ENCODE measurements at regions not wholly inside any gene's neighbourhood (a gene's known extent, or its start where the extent isn't known, plus 50 kb on each side); places are given as distances from the start of the nearest gene placed in this dataset.

GRCh38 chr2:220107380-220107791, 480.0 kb downstream of the SLC4A3 start:
- H3K79me2 ChIP-seq (replicated peaks; ENCODE audit: insufficient read depth, low read length) = no peaks in the 10 kb centered on the region

GRCh38 chr2:220114443-220114842, 487.0 kb downstream of the SLC4A3 start:
- TF ChIP-seq MXI1 (conservative IDR thresholded peaks at IDR 0.05; ENCODE audit: poor library complexity, severe bottlenecking) = no peak
- Histone ChIP-seq H2AFZ (ENCODE audit: low read depth, low read length) (no peak overlapping the region), H3K27me3 (ENCODE audit: insufficient read depth, low read depth, low read length) (no peaks in the 10 kb centered on the region), H4K20me1 (ENCODE audit: insufficient read depth) (no peaks in the 10 kb centered on the region), H3K4me3 (ENCODE audit: low read length) (no peak overlapping the region), H3K9me2 (ENCODE audit: insufficient read depth, low read length) (no peaks in the 10 kb centered on the region), H3K9ac (ENCODE audit: low read length) (no peak overlapping the region), H3F3A (ENCODE audit: insufficient read depth, low read length, poor library complexity, severe bottlenecking) (no peaks in the 10 kb centered on the region), H3K36me3 (ENCODE audit: insufficient read depth, low read length) (no peaks in the 10 kb centered on the region), H3K79me2 (replicated peaks; ENCODE audit: insufficient read depth, low read length) (no peaks in the 10 kb centered on the region), H3K27ac (ENCODE audit: low read length) (no peak overlapping the region), H3K4me2 (ENCODE audit: low read length) (no peak overlapping the region), H3K9me3 (ENCODE audit: low read length) (peaks cover 6% of the 10 kb centered on the region)

More at GRCh38 chr2:220107380-220107791, 480.0 kb downstream of the SLC4A3 start:
- Histone ChIP-seq H3K9ac (ENCODE audit: low read length) (no peak overlapping the region), H3K4me3 (ENCODE audit: low read length) (no peak overlapping the region), H3K27ac (ENCODE audit: low read length) (no peak overlapping the region), H4K20me1 (ENCODE audit: insufficient read depth) (no peaks in the 10 kb centered on the region), H3K36me3 (ENCODE audit: insufficient read depth, low read length) (no peaks in the 10 kb centered on the region), H2AFZ (ENCODE audit: low read depth, low read length) (no peak overlapping the region), H3K9me2 (ENCODE audit: insufficient read depth, low read length) (no peaks in the 10 kb centered on the region), H3K9me3 (ENCODE audit: low read length) (no peaks in the 10 kb centered on the region), H3K4me2 (ENCODE audit: low read length) (no peak overlapping the region), H3K27me3 (ENCODE audit: insufficient read depth, low read depth, low read length) (no peaks in the 10 kb centered on the region), H3F3A (ENCODE audit: insufficient read depth, low read length, poor library complexity, severe bottlenecking) (no peaks in the 10 kb centered on the region)
- TF ChIP-seq POLR2AphosphoS5 (IDR thresholded peaks at IDR 0.05) = no peak
- no peak for TF ChIP-seq SMC3 (conservative IDR thresholded peaks at IDR 0.05; ENCODE audit: poor library complexity)
- no peak for TF ChIP-seq EZH2 (IDR thresholded peaks at IDR 0.05; ENCODE audit: borderline replicate concordance, insufficient read depth, low read length, poor library complexity, severe bottlenecking)
- no peak for TF ChIP-seq TAF1 (IDR thresholded peaks at IDR 0.05; ENCODE audit: low read depth)
- TF ChIP-seq CTCF (IDR thresholded peaks at IDR 0.05; ENCODE audit: poor library complexity, severe bottlenecking) = no peak
- TF ChIP-seq MXI1 (conservative IDR thresholded peaks at IDR 0.05; ENCODE audit: poor library complexity, severe bottlenecking) = no peak
- TF ChIP-seq EP300 (conservative IDR thresholded peaks at IDR 0.05; ENCODE audit: poor library complexity, severe bottlenecking) = no peak
- TF ChIP-seq RAD21 (conservative IDR thresholded peaks at IDR 0.05) = no peak

- H3K9me3 ChIP-seq (ENCODE audit: low read length) = peaks cover 6% of the 10 kb centered on the region
- H3K27me3 ChIP-seq (ENCODE audit: insufficient read depth, low read depth, low read length) = no peaks in the 10 kb centered on the region
- no peaks in the 10 kb centered on the region for H3K79me2 ChIP-seq (replicated peaks; ENCODE audit: insufficient read depth, low read length)
- no peaks in the 10 kb centered on the region for H3K9me2 ChIP-seq (ENCODE audit: insufficient read depth, low read length)
- H3K4me3 ChIP-seq (ENCODE audit: low read length) = no peak overlapping the region
- H3K27ac ChIP-seq (ENCODE audit: low read length) = no peak overlapping the region
- no peak for TF ChIP-seq CTCF (IDR thresholded peaks at IDR 0.05; ENCODE audit: poor library complexity, severe bottlenecking)
- no peak for TF ChIP-seq REST (IDR thresholded peaks at IDR 0.05; ENCODE audit: borderline replicate concordance)
- TF ChIP-seq TAF1 (IDR thresholded peaks at IDR 0.05; ENCODE audit: low read depth) = no peak
- TF ChIP-seq RAD21 (conservative IDR thresholded peaks at IDR 0.05) = no peak
- TF ChIP-seq EP300 (conservative IDR thresholded peaks at IDR 0.05; ENCODE audit: poor library complexity, severe bottlenecking) = no peak
- no peak for TF ChIP-seq POLR2AphosphoS5 (IDR thresholded peaks at IDR 0.05)
- no peak for TF ChIP-seq EZH2 (IDR thresholded peaks at IDR 0.05; ENCODE audit: borderline replicate concordance, insufficient read depth, low read length, poor library complexity, severe bottlenecking)
- TF ChIP-seq SMC3 (conservative IDR thresholded peaks at IDR 0.05; ENCODE audit: poor library complexity) = no peak
- no peak for TF ChIP-seq MXI1 (conservative IDR thresholded peaks at IDR 0.05; ENCODE audit: poor library complexity, severe bottlenecking)
- no peak overlapping the region for H2AFZ ChIP-seq (ENCODE audit: low read depth, low read length)
- no peak overlapping the region for H3K4me2 ChIP-seq (ENCODE audit: low read length)
- no peaks in the 10 kb centered on the region for H3F3A ChIP-seq (ENCODE audit: insufficient read depth, low read length, poor library complexity, severe bottlenecking)
- H3K9ac ChIP-seq (ENCODE audit: low read length) = no peak overlapping the region
- no peaks in the 10 kb centered on the region for H4K20me1 ChIP-seq (ENCODE audit: insufficient read depth)
- H3K36me3 ChIP-seq (ENCODE audit: insufficient read depth, low read length) = no peaks in the 10 kb centered on the region
Measured at GRCh38 chr2:220117025-220117424, 489.6 kb downstream of the SLC4A3 start.
